SK-N-MC (cell line): ENCODE measurements at regions not wholly inside any gene's neighbourhood (a gene's known extent, or its start where the extent isn't known, plus 50 kb on each side); places are given as distances from the start of the nearest gene placed in this dataset.

Experiments
- EZH2 ChIP-seq: fragments of 200-600 bp; sonication (generic); IDR thresholded peaks from one replicate; pipeline ENCODE4 v1.6.1; 2017; ENCODE audit warnings: antibody characterized with exemption
- FOXP2 ChIP-seq: optimal IDR thresholded peaks from 2 replicates; pipeline ENCODE3; 2011; ENCODE audit warnings: mild to moderate bottlenecking, moderate library complexity; ENCODE audit not compliant: insufficient read depth; ENCODE audit errors: extremely low read length, control extremely low read depth
- POLR2AphosphoS5 ChIP-seq: IDR thresholded peaks from 2 replicates; pipeline ENCODE4 v1.6.1; 2012; ENCODE audit warnings: mild to moderate bottlenecking, low read depth, low read length, borderline replicate concordance

- no peak for TF ChIP-seq EZH2
- TF ChIP-seq POLR2AphosphoS5: no peak
- no peak for TF ChIP-seq FOXP2
Observed at GRCh38 chr9:32291370-32291769, 93.1 kb upstream of the ACO1 start.
